ENCODE measurements at regions not wholly inside any gene's neighbourhood (a gene's known extent, or its start where the extent isn't known, plus 50 kb on each side); places are given as distances from the start of the nearest gene placed in this dataset.
"Not testable (repeated sequence)": the region's sequence is repeated elsewhere in the genome, so short reads cannot be mapped to it uniquely, and the experiment has no call there.

GRCh38 chr19:28061111-28061510 is 1151.8 kb downstream of the UQCRFS1 start:
- no peaks in the 10 kb centered on the region for H3K27me3 ChIP-seq
- no peak for TF ChIP-seq CTCF (IDR thresholded peaks at IDR 0.05)
- no peaks in the 10 kb centered on the region for H3K36me3 ChIP-seq
- intact Hi-C loops (cut with DNase I): no loop called here
- no peaks in the 10 kb centered on the region for H3K9me3 ChIP-seq
- no peak overlapping the region for H3K4me3 ChIP-seq
- H3K4me1 ChIP-seq: no peaks in the 10 kb centered on the region
- H3K27ac ChIP-seq: no peak overlapping the region
- DNase-seq (ENCODE audit: low spot score in 2 of 2): no peak

GRCh38 chr19:28057026-28057425 is 1155.9 kb downstream of the UQCRFS1 start:
- H3K9me3 ChIP-seq; H3K27me3 ChIP-seq; H3K27ac ChIP-seq; H3K4me3 ChIP-seq; intact Hi-C loops (cut with DNase I); H3K36me3 ChIP-seq; DNase-seq (ENCODE audit: low spot score in 2 of 2); H3K4me1 ChIP-seq: not testable (repeated sequence)

GRCh38 chr19:28051047-28051446 is 1161.9 kb downstream of the UQCRFS1 start:
- Histone ChIP-seq H3K27ac (no peak overlapping the region), H3K27me3 (no peaks in the 10 kb centered on the region), H3K4me1 (no peaks in the 10 kb centered on the region), H3K36me3 (no peaks in the 10 kb centered on the region), H3K9me3 (no peaks in the 10 kb centered on the region), H3K4me3 (no peak overlapping the region)
- intact Hi-C loops (cut with DNase I): no loop called here
- TF ChIP-seq CTCF (IDR thresholded peaks at IDR 0.05): no peak
- DNase-seq (ENCODE audit: low spot score in 2 of 2): no peak

DNA sequence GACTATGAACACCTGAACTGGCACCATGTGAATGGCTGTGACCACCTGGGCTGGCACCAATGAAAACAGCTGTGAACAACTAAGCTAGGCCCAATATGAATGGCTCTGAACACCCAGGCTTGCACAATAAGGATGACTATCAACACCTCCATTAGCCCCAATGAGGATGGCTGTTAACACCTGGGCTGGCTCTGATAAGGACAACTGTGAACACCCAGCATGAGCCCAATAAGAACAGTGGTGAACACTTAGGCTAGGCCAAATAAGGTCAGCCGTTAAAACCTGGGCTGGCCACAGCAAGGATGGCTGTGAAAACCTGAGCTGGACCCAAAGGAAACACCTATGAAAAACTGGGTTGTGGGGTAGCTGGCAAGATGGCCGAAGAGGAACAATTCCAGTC is 1163.1 kb downstream of the UQCRFS1 start:
- Histone ChIP-seq H3K36me3 (no peaks in the 10 kb centered on the region), H3K27ac (no peak overlapping the region), H3K4me1 (no peaks in the 10 kb centered on the region), H3K27me3 (no peaks in the 10 kb centered on the region), H3K4me3 (no peak overlapping the region), H3K9me3 (no peaks in the 10 kb centered on the region)
- no peak for DNase-seq (ENCODE audit: low spot score in 2 of 2)
- no peak for TF ChIP-seq CTCF (IDR thresholded peaks at IDR 0.05)
- intact Hi-C loops (cut with DNase I): no loop called here

DNA sequence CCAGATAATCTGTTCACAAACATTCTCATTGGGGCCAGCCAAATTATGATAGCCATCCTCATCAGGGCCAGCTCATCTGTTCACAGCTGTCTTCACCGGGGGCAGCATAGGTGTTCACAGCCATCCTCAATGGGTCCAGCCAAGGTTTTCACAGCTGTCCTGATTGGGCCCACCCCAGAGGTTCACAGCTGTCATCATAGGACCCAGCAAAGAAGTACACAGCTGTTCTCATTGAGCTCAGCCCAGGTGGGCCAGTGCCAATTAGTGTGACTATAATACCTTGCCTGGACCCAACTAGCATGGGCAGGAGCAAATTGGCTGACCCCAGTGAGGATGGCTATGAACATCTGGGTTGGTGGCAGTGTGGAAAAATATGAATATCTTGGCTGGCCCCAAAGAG is 1166.0 kb downstream of the UQCRFS1 start:
- no peaks in the 10 kb centered on the region for H3K27me3 ChIP-seq
- H3K9me3 ChIP-seq: no peaks in the 10 kb centered on the region
- intact Hi-C loops (cut with DNase I): no loop called here
- H3K4me3 ChIP-seq: no peak overlapping the region
- no peaks in the 10 kb centered on the region for H3K4me1 ChIP-seq
- no peak for DNase-seq (ENCODE audit: low spot score in 2 of 2)
- no peaks in the 10 kb centered on the region for H3K36me3 ChIP-seq
- no peak for TF ChIP-seq CTCF (IDR thresholded peaks at IDR 0.05)
- no peak overlapping the region for H3K27ac ChIP-seq

DNA sequence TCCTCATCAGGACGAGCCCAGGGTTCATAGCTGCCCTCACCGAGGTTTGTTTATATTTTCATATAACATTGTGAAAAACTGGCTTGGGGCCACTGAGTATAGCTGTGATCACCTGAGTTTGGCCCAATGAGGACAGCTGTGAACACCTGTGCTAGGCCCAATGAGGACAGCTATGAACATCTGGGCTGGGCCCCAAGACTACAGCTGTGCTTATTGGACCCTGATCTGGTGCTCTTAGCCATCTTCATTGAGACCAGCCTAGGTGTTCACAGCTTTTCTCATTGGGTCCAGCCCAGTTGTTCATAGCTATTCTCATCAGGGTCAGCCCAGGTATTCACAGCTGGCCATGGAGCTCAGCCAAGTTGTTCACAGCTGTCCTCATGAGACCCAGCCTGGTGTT is 1167.3 kb downstream of the UQCRFS1 start:
- H3K4me1 ChIP-seq: no peaks in the 10 kb centered on the region
- H3K27me3 ChIP-seq: no peaks in the 10 kb centered on the region
- TF ChIP-seq CTCF (IDR thresholded peaks at IDR 0.05): no peak
- H3K4me3 ChIP-seq: no peak overlapping the region
- DNase-seq (ENCODE audit: low spot score in 2 of 2): no peak
- H3K27ac ChIP-seq: no peak overlapping the region
- intact Hi-C loops (cut with DNase I): no loop called here
- H3K9me3 ChIP-seq: no peaks in the 10 kb centered on the region
- H3K36me3 ChIP-seq: no peaks in the 10 kb centered on the region
